HepG2 (cell line): ENCODE measurements at regions not wholly inside any gene's neighbourhood (a gene's known extent, or its start where the extent isn't known, plus 50 kb on each side); places are given as distances from the start of the nearest gene placed in this dataset.

Source experiments
- ATAC-seq: fragments of 200-7000 bp; cut with Tn5 transposase; 3 replicates; pipeline ENCODE4 v1.9.1; 2020; ENCODE audit warnings: mild to moderate bottlenecking, moderate library complexity
- BruUV-seq: library from RNA; stranded (reverse); fragments of 400-500 nt; replicated peaks from 2 replicates; lab custom pipeline; 2021; lab: Mats Ljungman, UMichigan
- CTCF ChIA-PET: fragments of 300-600 bp; formaldehyde crosslinking; extraction: SDS; loops from one replicate; lab custom pipeline; 2021; ENCODE audit warnings: low total read pairs, inconsistent platforms, low intra/inter-chr PET ratio; lab: Yijun Ruan, JAX
- POLR2A ChIA-PET: fragments of 350-600 bp; sonication (Branson Sonifier 250); formaldehyde crosslinking; loops from one replicate; lab custom pipeline; 2020; ENCODE audit warnings: antibody characterized with exemption, inconsistent platforms; lab: Yijun Ruan, JAX
- DNase-seq: peaks from one replicate; pipeline ENCODE4 v3.0.0-alpha.2; 2015; ENCODE audit warnings: low spot score
- FAIRE-seq: peaks from 3 replicates; lab custom pipeline; 2011; peaks lifted over from hg19 to GRCh38; lab: Jason Lieb, UNC
- H2AFZ ChIP-seq: one replicate; pipeline ENCODE4 v1.6.1; 2011; ENCODE audit warnings: low read length, inconsistent platforms
- H3K27ac ChIP-seq: fragments of 300-600 bp; 3 replicates; pipeline ENCODE4 v1.8.0; 2011; ENCODE audit warnings: mixed run types, mild to moderate bottlenecking, mixed read lengths, low read length, inconsistent platforms; ENCODE audit not compliant: insufficient read depth; ENCODE audit errors: extremely low read length
- H3K27me3 ChIP-seq, 2 experiments: fragments of 200-600 bp in 1 of 2; 2 replicates in 1 of 2; 3 replicates in 1 of 2; pipeline versions ENCODE4 v1.6.0 to v1.8.0; 2011; ENCODE audit warnings: low read length in 2 of 2, mild to moderate bottlenecking in 2 of 2, moderate library complexity in 2 of 2, inconsistent platforms in 1 of 2; ENCODE audit not compliant: insufficient read depth in 2 of 2, control insufficient read depth in 1 of 2
- H3K36me3 ChIP-seq, 2 experiments: fragments of 200-600 bp in 1 of 2; replicated peaks in 1 of 2; 2 replicates in 1 of 2; 3 replicates in 1 of 2; pipeline versions ENCODE4 v1.5.1 to v1.8.0; 2011; ENCODE audit warnings: low read length in 2 of 2, inconsistent platforms in 1 of 2; ENCODE audit not compliant: insufficient read depth in 2 of 2, control insufficient read depth in 1 of 2
- H3K4me1 ChIP-seq: 2 replicates; pipeline ENCODE4 v1.5.1; 2012; ENCODE audit warnings: low read length, inconsistent platforms; ENCODE audit not compliant: insufficient read depth
- H3K4me2 ChIP-seq: 2 replicates; pipeline ENCODE4 v1.6.0; 2011; ENCODE audit warnings: low read depth, low read length, inconsistent platforms
- H3K4me3 ChIP-seq, 3 experiments: fragments of 200-600 bp in 1 of 3; sonication (generic), shearing (Covaris generic) in 1 of 3; replicated peaks in 1 of 3; 2 replicates each; pipeline ENCODE4 v1.5.1; 2011 to 2016; ENCODE audit warnings: low read length in 3 of 3, inconsistent platforms in 2 of 3, low read depth in 2 of 3, mild to moderate bottlenecking in 2 of 3, control low read depth in 1 of 3, mixed read lengths in 1 of 3; ENCODE audit not compliant: insufficient read depth in 1 of 3
- H3K79me2 ChIP-seq: one replicate; pipeline ENCODE4 v1.6.1; 2011; ENCODE audit warnings: low read length, inconsistent platforms; ENCODE audit not compliant: insufficient read depth
- H3K9ac ChIP-seq: 2 replicates; pipeline ENCODE4 v1.6.0; 2011; ENCODE audit warnings: mild to moderate bottlenecking, low read depth, low read length, inconsistent platforms; ENCODE audit not compliant: insufficient read depth
- H3K9me3 ChIP-seq: 2 replicates; pipeline ENCODE4 v1.5.1; 2012; ENCODE audit warnings: mild to moderate bottlenecking, low read length
- H4K20me1 ChIP-seq: 2 replicates; pipeline ENCODE4 v1.6.0; 2011; ENCODE audit warnings: inconsistent platforms, mild to moderate bottlenecking, low read length, moderate library complexity; ENCODE audit not compliant: insufficient read depth
- CTCF ChIP-seq: sonication (generic); formaldehyde crosslinking; IDR thresholded peaks from 2 replicates; pipeline ENCODE4 v1.5.0; 2020; ENCODE audit warnings: mild to moderate bottlenecking, missing genetic modification reagents, moderate library complexity
- PAXIP1 ChIP-seq: sonication (generic); formaldehyde crosslinking; conservative IDR thresholded peaks from 2 replicates; pipeline ENCODE4 v1.4.0; 2020; ENCODE audit warnings: mild to moderate bottlenecking, missing genetic modification reagents, moderate library complexity
- SMAD3 ChIP-seq: sonication (generic); formaldehyde crosslinking; IDR thresholded peaks from 2 replicates; pipeline ENCODE4 v1.4.0; 2020; ENCODE audit warnings: missing genetic modification reagents
- TBP ChIP-seq: sonication (generic); formaldehyde crosslinking; IDR thresholded peaks from 2 replicates; pipeline ENCODE4 v1.5.0; 2020; ENCODE audit warnings: missing genetic modification reagents
- ZNF337 ChIP-seq: sonication (generic); formaldehyde crosslinking; IDR thresholded peaks from 2 replicates; pipeline ENCODE4 v1.5.1; 2020; ENCODE audit warnings: missing genetic modification reagents, low read depth, mild to moderate bottlenecking, borderline replicate concordance
- ZNF556 ChIP-seq: sonication (generic); formaldehyde crosslinking; IDR thresholded peaks from 2 replicates; pipeline ENCODE4 v1.4.0; 2020; ENCODE audit warnings: mild to moderate bottlenecking, missing genetic modification reagents, borderline replicate concordance
- ZNF644 ChIP-seq: IDR thresholded peaks from 2 replicates; pipeline ENCODE4 v1.6.1; 2016; ENCODE audit warnings: low read depth
- WGBS: methylation state at CpG from one replicate; pipeline ENCODE4 v1.1.6; 2017; ENCODE audit warnings: low lambda C conversion rate; 5-methylcytosine and 5-hydroxymethylcytosine counted together
- in situ Hi-C: cut with HindIII; loops from 2 replicates; pipeline ENCODE4 v1.10.0; 2017; ENCODE audit warnings: low pct_unique_long_range_greater_than_20kb; ENCODE audit not compliant: extremely low pct_ligation_motif_present
- intact Hi-C: fragments of 100-400 bp; cut with micrococcal nuclease; formaldehyde crosslinking; loops from one replicate; pipeline ENCODE4 v1.10.0; 2022; ENCODE audit not compliant: unreplicated experiment
- TF ChIP-seq, protein P1 (sequence below): sonication (generic); formaldehyde crosslinking; IDR thresholded peaks from 2 replicates; pipeline ENCODE4 v1.4.0; 2020; ENCODE audit warnings: mild to moderate bottlenecking, missing genetic modification reagents

- H3K27me3 ChIP-seq: 0 out of 5 replicates have a peak, but pooled peaks cover 0 to 3% of the 10 kb centered on the region in 2 experiments
- ATAC-seq: no peak
- no peak for TF ChIP-seq ZNF644 (CRISPR knock-in tag)
- 0 out of 2 replicates have a peak, but pooled peaks have one; percentile 11 for TF ChIP-seq CTCF (CRISPR knock-in tag)
- TF ChIP-seq, all 625 proteins: peak for 1
- H3K4me2 ChIP-seq: no peak overlapping the region
- H3K36me3 ChIP-seq: no peaks in the 10 kb centered on the region
- H3K4me1 ChIP-seq: no peaks in the 10 kb centered on the region
- H2AFZ ChIP-seq: no peak overlapping the region
- FAIRE-seq (no peak), DNase-seq (peak; percentile 13)
- H4K20me1 ChIP-seq: no peaks in the 10 kb centered on the region; the same call in 1 of the 2 replicates
- no peaks in the 10 kb centered on the region for H3K9me3 ChIP-seq
- H3K79me2 ChIP-seq: no peaks in the 10 kb centered on the region
- BruUV-seq: no TSS peak
- WGBS: 1% methylated on average over 4 of the region's 4 CpGs
- no peak overlapping the region for H3K9ac ChIP-seq
- H3K4me3 ChIP-seq: no peak overlapping the region
- POLR2A ChIA-PET: no interaction called here
- H3K27ac ChIP-seq: no peak overlapping the region
- intact Hi-C loops (no loop called here), in situ Hi-C loops (no loop called here)
- CTCF ChIA-PET: no interaction called here
Measured at GRCh38 chr6:155832596-155832995, 377.0 kb upstream of the NOX3 start.

DNA sequence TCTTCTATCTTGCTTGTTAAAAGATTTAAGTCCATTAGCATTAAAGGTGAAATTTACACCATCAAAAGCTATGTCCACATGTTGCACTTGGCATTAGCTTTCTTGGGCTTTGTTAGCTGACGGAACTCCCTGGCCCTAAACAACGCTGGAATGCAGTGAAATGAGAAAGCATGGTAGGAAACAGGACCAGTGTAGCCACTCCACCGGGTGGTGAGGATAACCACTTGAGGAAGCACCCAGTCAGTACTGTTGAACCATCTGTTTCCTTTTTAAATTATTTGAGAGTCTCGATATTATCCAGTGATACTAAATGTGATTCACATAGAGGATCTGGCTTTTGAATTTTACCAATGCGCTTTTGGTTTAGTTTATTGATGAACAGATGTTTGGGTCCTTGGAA is 374.9 kb upstream of the NOX3 start:
- no peaks in the 10 kb centered on the region for H4K20me1 ChIP-seq
- ATAC-seq (no peak), FAIRE-seq (no peak), DNase-seq (no peak)
- in situ Hi-C loops: no loop called here
- H3K9me3 ChIP-seq: no peaks in the 10 kb centered on the region
- BruUV-seq: no TSS peak
- no peak overlapping the region for H3K4me2 ChIP-seq
- POLR2A ChIA-PET: no interaction called here
- no peaks in the 10 kb centered on the region for H3K79me2 ChIP-seq
- CTCF ChIA-PET: no interaction called here
- no peak overlapping the region for H3K4me3 ChIP-seq
- H3K9ac ChIP-seq: no peak overlapping the region
- no peak overlapping the region for H3K27ac ChIP-seq
- WGBS: 18% methylated on average over 5 of the region's 5 CpGs
- TF ChIP-seq SMAD3 (CRISPR knock-in tag): no peak
- TF ChIP-seq TBP (CRISPR knock-in tag): no peak
- TF ChIP-seq, protein P1, sequence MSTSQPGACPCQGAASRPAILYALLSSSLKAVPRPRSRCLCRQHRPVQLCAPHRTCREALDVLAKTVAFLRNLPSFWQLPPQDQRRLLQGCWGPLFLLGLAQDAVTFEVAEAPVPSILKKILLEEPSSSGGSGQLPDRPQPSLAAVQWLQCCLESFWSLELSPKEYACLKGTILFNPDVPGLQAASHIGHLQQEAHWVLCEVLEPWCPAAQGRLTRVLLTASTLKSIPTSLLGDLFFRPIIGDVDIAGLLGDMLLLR (CRISPR knock-in tag): no peak
- no peak for TF ChIP-seq PAXIP1
- TF ChIP-seq ZNF556: no peak
- TF ChIP-seq ZNF337 (CRISPR knock-in tag): no peak
- no peak overlapping the region for H2AFZ ChIP-seq
- H3K36me3 ChIP-seq: no peaks in the 10 kb centered on the region
- H3K27me3 ChIP-seq: 0 out of 5 replicates have a peak, but pooled peaks cover 0 to 3% of the 10 kb centered on the region in 2 experiments
- intact Hi-C loops: no loop called here
- no peaks in the 10 kb centered on the region for H3K4me1 ChIP-seq
